ENCODE measurements at regions not wholly inside any gene's neighbourhood (a gene's known extent, or its start where the extent isn't known, plus 50 kb on each side); places are given as distances from the start of the nearest gene placed in this dataset.
A peak's percentile ranks its signal among the peaks of the same experiment; 100 is the strongest.

- no peak overlapping the region for H3K4me2 ChIP-seq (ENCODE audit: insufficient read depth, low read length)
- intact Hi-C loops (cut with micrococcal nuclease): no loop called here
- no TSS peak for BruUV-seq (replicated peaks)
These were observed 71.7 kb upstream of the FRMD1 start for GRCh38 chr6:168150551-168151320.

More at GRCh38 chr6:168150551-168151320, 71.7 kb upstream of the FRMD1 start:
- DNase-seq (ENCODE audit: extremely low read depth in 1 of 4, low spot score in 3 of 4) (no peak), ATAC-seq (no peak), FAIRE-seq (no peak)
- H2AFZ ChIP-seq (ENCODE audit: low read depth, low read length): no peak overlapping the region
- POLR2A ChIA-PET: no interaction called here
- H4K20me1 ChIP-seq (replicated peaks; ENCODE audit: control insufficient read depth, insufficient read depth, low read length): peaks cover 9% of the 10 kb centered on the region
- H3K36me3 ChIP-seq (ENCODE audit: control insufficient read depth, insufficient read depth, low read length): no peaks in the 10 kb centered on the region
- H3K9me1 ChIP-seq (ENCODE audit: control insufficient read depth, insufficient read depth, low read length): no peaks in the 10 kb centered on the region
- TF ChIP-seq STAG1 (CRISPR knock-in tag; IDR thresholded peaks at IDR 0.05; ENCODE audit: borderline replicate concordance) (peak; percentile 18; the same call in 1 of the 2 replicates), CTCF (IDR thresholded peaks at IDR 0.05 in 2 of 3, conservative IDR thresholded peaks at IDR 0.05 in 1 of 3; ENCODE audit: insufficient read depth in 2 of 3, low read depth in 1 of 3, low read length in 3 of 3) (peak; percentile 35 to 40 (median 36)), ZNF316 (IDR thresholded peaks at IDR 0.05) (no peak), SMC3 (conservative IDR thresholded peaks at IDR 0.05; ENCODE audit: insufficient read depth, low read depth, low read length) (0 out of 2 replicates have a peak, but pooled peaks have one; percentile 24), RAD21 (CRISPR knock-in tag; conservative IDR thresholded peaks at IDR 0.05 in 1 of 2, IDR thresholded peaks at IDR 0.05 in 1 of 2) (peak; percentile 26 to 55), REST (IDR thresholded peaks at IDR 0.05; ENCODE audit: borderline replicate concordance) (peak; percentile 28; the same call in 1 of the 2 replicates), REST (CRISPR knock-in tag; IDR thresholded peaks at IDR 0.05; ENCODE audit: low read depth) (no peak)
- H3K4me1 ChIP-seq (replicated peaks in 1 of 2; ENCODE audit: control insufficient read depth in 2 of 2, insufficient read depth in 2 of 2, low read length in 2 of 2): no peaks in the 10 kb centered on the region
- H3K27ac ChIP-seq (ENCODE audit: extremely low read depth, low read depth, low read length): no peak overlapping the region
- H3K4me3 ChIP-seq: no peak overlapping the region
- H3K79me2 ChIP-seq (ENCODE audit: control insufficient read depth, insufficient read depth, low read length): no peaks in the 10 kb centered on the region
- H3K9me3 ChIP-seq (replicated peaks; ENCODE audit: control insufficient read depth, insufficient read depth, low read depth, low read length): no peaks in the 10 kb centered on the region
- in situ Hi-C loops (cut with MboI): no loop called here
- CTCF ChIA-PET (ENCODE audit: low intra/inter-chr PET ratio): no interaction called here
- no peak overlapping the region for H3K9ac ChIP-seq (ENCODE audit: insufficient read depth in 1 of 2, low read depth in 2 of 2, low read length in 2 of 2)
- under 1% methylated on average over 28 of the region's 28 CpGs for WGBS (ENCODE audit: insufficient coverage, low coverage, missing lambda C conversion rate)
- H3K27me3 ChIP-seq (ENCODE audit: control insufficient read depth in 2 of 2, insufficient read depth in 2 of 2, low read length in 2 of 2): peaks cover 53 to 75% of the 10 kb centered on the region in 2 experiments
